ENCODE measurements at regions not wholly inside any gene's neighbourhood (a gene's known extent, or its start where the extent isn't known, plus 50 kb on each side); places are given as distances from the start of the nearest gene placed in this dataset.

GRCh38 chr2:134169788-134170187 lies 84.1 kb upstream of the MGAT5 start:
- Histone ChIP-seq H2BK5ac (ENCODE audit: low read depth, low read length) (no peak overlapping the region), H3K4me3 (ENCODE audit: extremely low read depth in 1 of 4, insufficient read depth in 2 of 4, low read depth in 3 of 4, low read length in 4 of 4) (no peak overlapping the region), H3K79me2 (ENCODE audit: control insufficient read depth in 1 of 2, insufficient read depth in 2 of 2, low read length in 2 of 2) (peaks cover 5 to 85% of the 10 kb centered on the region in 2 experiments), H3K56ac (replicated peaks; ENCODE audit: insufficient read length, low read depth, low read length) (no peak overlapping the region), H3K14ac (ENCODE audit: insufficient read length) (no peak overlapping the region), H4K20me1 (replicated peaks in 1 of 2; ENCODE audit: control insufficient read depth in 1 of 2, insufficient read depth in 2 of 2, low read length in 2 of 2) (peaks cover 0 to 10% of the 10 kb centered on the region in 2 experiments), H3K18ac (ENCODE audit: extremely low read depth, low read length) (no peak overlapping the region), H3K4me2 (ENCODE audit: insufficient read depth in 1 of 2, low read depth in 2 of 2, low read length in 2 of 2) (no peak overlapping the region), H3K9ac (replicated peaks in 1 of 4; ENCODE audit: extremely low read depth in 1 of 4, low read depth in 3 of 4, low read length in 3 of 4) (no peak overlapping the region), H2AK5ac (ENCODE audit: low read depth, low read length) (no peak overlapping the region), H3K79me1 (ENCODE audit: low read depth, low read length) (peaks cover 3% of the 10 kb centered on the region; the same call in 1 of the 2 replicates), H3K27ac (ENCODE audit: low read depth, low read length) (no peak overlapping the region), H3K23ac (ENCODE audit: insufficient read length) (no peak overlapping the region), H4K5ac (ENCODE audit: insufficient read length, low read depth, low read length) (no peak overlapping the region), H2BK15ac (ENCODE audit: low read length) (no peak overlapping the region), H3K27me3 (replicated peaks in 1 of 4; ENCODE audit: control insufficient read depth in 3 of 4, extremely low read depth in 1 of 4, insufficient read depth in 3 of 4, low read length in 3 of 4) (no peaks in the 10 kb centered on the region), H2AFZ (ENCODE audit: low read length) (no peak overlapping the region), H2BK20ac (ENCODE audit: low read length) (no peak overlapping the region), H2BK120ac (replicated peaks; ENCODE audit: low read depth, low read length) (no peak overlapping the region), H4K91ac (replicated peaks; ENCODE audit: insufficient read length, low read length) (no peak overlapping the region), H3K23me2 (ENCODE audit: low read depth, low read length) (no peaks in the 10 kb centered on the region; the same call in 1 of the 2 replicates), H3K36me3 (ENCODE audit: control insufficient read depth in 2 of 4, insufficient read depth in 4 of 4, low read length in 3 of 4) (no peaks in the 10 kb centered on the region), H3K4me1 (replicated peaks in 1 of 4; ENCODE audit: control insufficient read depth in 3 of 4, insufficient read depth in 4 of 4, low read length in 3 of 4) (peaks cover 0 to 7% (median 3%) of the 10 kb centered on the region in 4 experiments; a peak in 4 of 7 replicates), H2BK12ac (ENCODE audit: low read depth, low read length) (no peak overlapping the region), H3K4ac (replicated peaks; ENCODE audit: insufficient read length, low read depth, low read length) (no peak overlapping the region), H3K9me3 (ENCODE audit: insufficient read depth in 2 of 2, low read depth in 1 of 2, low read length in 1 of 2) (no peaks in the 10 kb centered on the region), H4K8ac (ENCODE audit: extremely low read depth, insufficient read depth, low read length) (no peak overlapping the region)
- FAIRE-seq: no peak
- DNase-seq (ENCODE audit: low read depth in 1 of 2, low spot score in 2 of 2): no peak
- 65% methylated on average over 3 of the region's 3 CpGs; no CpG with 5 or more reads in 1 of the 2 experiments for WGBS, 2 experiments (ENCODE audit: extremely low coverage in 1 of 2, insufficient coverage in 1 of 2, insufficient read length in 1 of 2, insufficient replicate concordance in 2 of 2, low coverage in 1 of 2, low lambda C conversion rate in 2 of 2, missing lambda C conversion rate in 1 of 2)
- TF ChIP-seq SIRT6 (IDR thresholded peaks at IDR 0.05; ENCODE audit: low read length) (no peak), HDAC6 (IDR thresholded peaks at IDR 0.05; ENCODE audit: low read depth, low read length) (no peak), CTBP2 (IDR thresholded peaks at IDR 0.05; ENCODE audit: borderline replicate concordance, insufficient read depth, insufficient read length, low read length) (no peak), TCF12 (IDR thresholded peaks at IDR 0.05; ENCODE audit: low read depth, low read length) (no peak), SAP30 (IDR thresholded peaks at IDR 0.05; ENCODE audit: insufficient read depth, insufficient replicate concordance, low read length) (no peak), SIX5 (IDR thresholded peaks at IDR 0.05; ENCODE audit: low read depth, low read length) (no peak), KDM1A (IDR thresholded peaks at IDR 0.05; ENCODE audit: borderline replicate concordance, low read length) (no peak), CREB1 (IDR thresholded peaks at IDR 0.05) (no peak)
- POLR2A ChIA-PET (ENCODE audit: partially characterized antibody): interaction anchor here (0.6 kb wide), 1 partner anchor 20 kb away, joined by 3 read pairs; no protein-coding TSS in a partner anchor
- CTCF ChIA-PET (ENCODE audit: partially characterized antibody): interaction anchor here (0.7 to 1.2 kb wide), 4 partner anchors 38 to 105 kb away, joined by 3 to 6 read pairs (median 3); no protein-coding TSS in a partner anchor

All from H1 (cell line).